ENCODE measurements at regions not wholly inside any gene's neighbourhood (a gene's known extent, or its start where the extent isn't known, plus 50 kb on each side); places are given as distances from the start of the nearest gene placed in this dataset.

GRCh38 chr2:173753441-173753840, 211.7 kb downstream of the SP3 start:
- Mint-ChIP-seq H3K27ac (no peak overlapping the region), H3K4me3 (no peak overlapping the region), H3K36me3 (no peaks in the 10 kb centered on the region), H3K4me1 (no peaks in the 10 kb centered on the region), H3K27me3 (peaks cover 2% of the 10 kb centered on the region), H3K9me3 (no peaks in the 10 kb centered on the region)

- no peak overlapping the region for H3K4me3 Mint-ChIP-seq
- no peak overlapping the region for H3K27ac Mint-ChIP-seq
- peaks cover 2% of the 10 kb centered on the region for H3K27me3 Mint-ChIP-seq
- no peaks in the 10 kb centered on the region for H3K4me1 Mint-ChIP-seq
- H3K36me3 Mint-ChIP-seq, result no peaks in the 10 kb centered on the region
- no peaks in the 10 kb centered on the region for H3K9me3 Mint-ChIP-seq
Observed at GRCh38 chr2:173754165-173754564, 211.0 kb downstream of the SP3 start.

GRCh38 chr2:173754837-173755236, 210.3 kb downstream of the SP3 start:
- Mint-ChIP-seq H3K9me3 (no peaks in the 10 kb centered on the region), H3K4me3 (no peak overlapping the region), H3K27ac (no peak overlapping the region), H3K36me3 (no peaks in the 10 kb centered on the region), H3K27me3 (peaks cover 2% of the 10 kb centered on the region), H3K4me1 (no peaks in the 10 kb centered on the region)

- H3K4me3 Mint-ChIP-seq, result no peak overlapping the region
- H3K27ac Mint-ChIP-seq, result no peak overlapping the region
- no peaks in the 10 kb centered on the region for H3K4me1 Mint-ChIP-seq
- H3K9me3 Mint-ChIP-seq, result no peaks in the 10 kb centered on the region
- peaks cover 2% of the 10 kb centered on the region for H3K27me3 Mint-ChIP-seq
- no peaks in the 10 kb centered on the region for H3K36me3 Mint-ChIP-seq
Observed at GRCh38 chr2:173755798-173756197, 209.4 kb downstream of the SP3 start.

GRCh38 chr2:173759959-173760358, 205.2 kb downstream of the SP3 start:
- Mint-ChIP-seq H3K9me3 (no peaks in the 10 kb centered on the region), H3K36me3 (no peaks in the 10 kb centered on the region), H3K27ac (no peak overlapping the region), H3K4me1 (no peaks in the 10 kb centered on the region), H3K27me3 (no peaks in the 10 kb centered on the region), H3K4me3 (no peak overlapping the region)

- Mint-ChIP-seq H3K27me3 (no peaks in the 10 kb centered on the region), H3K9me3 (no peaks in the 10 kb centered on the region), H3K4me3 (no peak overlapping the region), H3K4me1 (no peaks in the 10 kb centered on the region), H3K27ac (no peak overlapping the region), H3K36me3 (no peaks in the 10 kb centered on the region)
Observed at GRCh38 chr2:173760553-173760952, 204.6 kb downstream of the SP3 start.

GRCh38 chr2:173761603-173762119, 203.5 kb downstream of the SP3 start:
- Mint-ChIP-seq H3K4me3 (no peak overlapping the region), H3K27me3 (no peaks in the 10 kb centered on the region), H3K36me3 (no peaks in the 10 kb centered on the region), H3K4me1 (no peaks in the 10 kb centered on the region), H3K27ac (no peak overlapping the region), H3K9me3 (no peaks in the 10 kb centered on the region)

GRCh38 chr2:173762221-173762620, 203.0 kb downstream of the SP3 start:
- H3K36me3 Mint-ChIP-seq, result no peaks in the 10 kb centered on the region
- no peak overlapping the region for H3K27ac Mint-ChIP-seq
- no peaks in the 10 kb centered on the region for H3K4me1 Mint-ChIP-seq
- H3K4me3 Mint-ChIP-seq, result no peak overlapping the region
- no peaks in the 10 kb centered on the region for H3K9me3 Mint-ChIP-seq
- H3K27me3 Mint-ChIP-seq, result no peaks in the 10 kb centered on the region

GRCh38 chr2:173762864-173763263, 202.3 kb downstream of the SP3 start:
- Mint-ChIP-seq H3K4me3 (no peak overlapping the region), H3K9me3 (no peaks in the 10 kb centered on the region), H3K27ac (no peak overlapping the region), H3K4me1 (no peaks in the 10 kb centered on the region), H3K27me3 (no peaks in the 10 kb centered on the region), H3K36me3 (no peaks in the 10 kb centered on the region)

GRCh38 chr2:173763641-173764040, 201.5 kb downstream of the SP3 start:
- no peaks in the 10 kb centered on the region for H3K27me3 Mint-ChIP-seq
- no peaks in the 10 kb centered on the region for H3K9me3 Mint-ChIP-seq
- no peaks in the 10 kb centered on the region for H3K36me3 Mint-ChIP-seq
- H3K4me3 Mint-ChIP-seq, result no peak overlapping the region
- no peaks in the 10 kb centered on the region for H3K4me1 Mint-ChIP-seq
- no peak overlapping the region for H3K27ac Mint-ChIP-seq

GRCh38 chr2:173764094-173764493, 201.1 kb downstream of the SP3 start:
- no peaks in the 10 kb centered on the region for H3K27me3 Mint-ChIP-seq

GRCh38 chr2:173766537-173767289, 198.5 kb downstream of the SP3 start:
- Mint-ChIP-seq H3K4me1 (no peaks in the 10 kb centered on the region), H3K36me3 (no peaks in the 10 kb centered on the region), H3K27ac (no peak overlapping the region), H3K27me3 (no peaks in the 10 kb centered on the region), H3K9me3 (no peaks in the 10 kb centered on the region), H3K4me3 (no peak overlapping the region)

More at GRCh38 chr2:173764094-173764493, 201.1 kb downstream of the SP3 start:
- Mint-ChIP-seq H3K4me3 (no peak overlapping the region), H3K9me3 (no peaks in the 10 kb centered on the region), H3K36me3 (no peaks in the 10 kb centered on the region), H3K27ac (no peak overlapping the region), H3K4me1 (no peaks in the 10 kb centered on the region)

- no peaks in the 10 kb centered on the region for H3K36me3 Mint-ChIP-seq
- no peaks in the 10 kb centered on the region for H3K4me1 Mint-ChIP-seq
- H3K27me3 Mint-ChIP-seq, result no peaks in the 10 kb centered on the region
- H3K9me3 Mint-ChIP-seq, result no peaks in the 10 kb centered on the region
- H3K4me3 Mint-ChIP-seq, result no peak overlapping the region
- H3K27ac Mint-ChIP-seq, result no peak overlapping the region
Observed at GRCh38 chr2:173770947-173771678, 194.1 kb downstream of the SP3 start.

- H3K36me3 Mint-ChIP-seq, result no peaks in the 10 kb centered on the region
- no peaks in the 10 kb centered on the region for H3K9me3 Mint-ChIP-seq
Observed at GRCh38 chr2:173772205-173772604, 193.0 kb downstream of the SP3 start.

GRCh38 chr2:173773076-173773475, 192.1 kb downstream of the SP3 start:
- Mint-ChIP-seq H3K9me3 (no peaks in the 10 kb centered on the region), H3K36me3 (no peaks in the 10 kb centered on the region), H3K4me3 (no peak overlapping the region), H3K27me3 (no peaks in the 10 kb centered on the region), H3K4me1 (no peaks in the 10 kb centered on the region), H3K27ac (no peak overlapping the region)

More at GRCh38 chr2:173772205-173772604, 193.0 kb downstream of the SP3 start:
- Mint-ChIP-seq H3K27me3 (no peaks in the 10 kb centered on the region), H3K4me1 (no peaks in the 10 kb centered on the region), H3K27ac (no peak overlapping the region), H3K4me3 (no peak overlapping the region)

GRCh38 chr2:173775440-173775839, 189.7 kb downstream of the SP3 start:
- H3K9me3 Mint-ChIP-seq, result no peaks in the 10 kb centered on the region
- H3K4me3 Mint-ChIP-seq, result no peak overlapping the region
- H3K27me3 Mint-ChIP-seq, result no peaks in the 10 kb centered on the region
- no peaks in the 10 kb centered on the region for H3K36me3 Mint-ChIP-seq
- no peak overlapping the region for H3K27ac Mint-ChIP-seq
- no peaks in the 10 kb centered on the region for H3K4me1 Mint-ChIP-seq

Data from activated naive CD4-positive, alpha-beta T cell treated with anti-CD3 and anti-CD28 coated beads, Interleukin-2, amount 50 U/mL, for 24 hours (primary cell).